ENCODE measurements at regions not wholly inside any gene's neighbourhood (a gene's known extent, or its start where the extent isn't known, plus 50 kb on each side); places are given as distances from the start of the nearest gene placed in this dataset.

- no peak for DNase-seq (ENCODE audit: low spot score)
Measured at GRCh38 chr10:131651674-131652437, 249.0 kb upstream of the PPP2R2D start.

- no peak for DNase-seq (ENCODE audit: low spot score)
Measured at GRCh38 chr10:131652438-131653139, 248.2 kb upstream of the PPP2R2D start.

DNA sequence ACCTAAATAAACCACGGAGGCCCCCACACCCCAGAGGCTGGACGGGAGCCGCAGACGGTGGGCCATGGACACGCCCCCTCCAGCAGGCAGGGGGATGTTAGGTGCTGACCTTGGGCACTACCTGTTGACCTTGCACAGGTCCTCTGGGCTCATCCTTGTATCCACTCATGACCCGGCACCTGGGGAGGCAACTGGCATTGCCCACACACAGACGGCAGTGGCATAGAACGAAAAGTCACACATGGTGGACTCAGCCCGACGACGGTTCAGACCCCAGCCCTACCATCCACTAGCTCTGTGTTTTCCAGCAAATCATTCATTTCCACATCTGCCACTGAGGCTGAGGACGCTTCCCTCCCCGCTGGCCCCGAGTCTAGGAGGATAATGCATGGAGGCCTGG, 247.7 kb upstream of the PPP2R2D start:
- no peak for DNase-seq (ENCODE audit: low spot score)

DNA sequence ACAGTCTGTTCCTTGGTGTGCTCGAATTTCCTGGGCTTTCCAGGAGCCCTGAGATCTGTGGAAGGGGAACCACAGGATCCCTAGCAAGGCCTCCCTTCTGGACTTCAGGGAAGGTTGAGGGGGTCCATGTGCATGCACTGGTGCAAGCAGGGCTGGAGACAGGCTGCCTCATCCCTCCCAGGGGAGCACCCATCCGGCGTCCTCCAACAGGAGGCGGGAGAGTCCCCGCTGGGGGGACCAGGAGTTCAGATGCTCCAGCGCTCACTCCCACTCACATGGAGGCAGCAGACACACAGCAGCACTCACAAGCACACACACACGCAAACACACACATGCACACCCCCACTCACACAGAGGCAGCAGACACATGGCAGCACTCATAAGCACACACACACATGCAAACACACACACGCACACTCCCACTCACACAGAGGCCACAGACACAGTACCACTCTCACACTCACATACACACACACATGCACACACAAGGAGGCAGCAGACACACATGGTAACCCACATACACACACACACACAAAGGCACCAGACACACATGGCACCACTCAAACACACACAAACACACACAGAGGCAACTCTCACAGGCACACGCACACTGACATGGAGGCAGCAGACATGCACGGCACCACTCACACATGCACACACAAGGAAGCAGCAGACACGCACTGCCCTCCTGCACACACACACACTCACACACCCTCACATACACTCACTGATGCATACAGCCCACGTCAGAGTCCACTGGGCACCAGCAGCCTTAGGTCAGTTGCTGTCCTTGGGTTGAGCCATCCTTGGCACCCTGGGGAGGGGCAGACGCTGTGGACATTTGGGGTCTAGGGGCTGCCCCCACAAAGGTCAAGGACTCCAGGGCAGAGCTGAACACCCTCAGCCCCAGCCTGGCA, 247.0 kb upstream of the PPP2R2D start:
- DNase-seq (ENCODE audit: low spot score) = no peak

DNA sequence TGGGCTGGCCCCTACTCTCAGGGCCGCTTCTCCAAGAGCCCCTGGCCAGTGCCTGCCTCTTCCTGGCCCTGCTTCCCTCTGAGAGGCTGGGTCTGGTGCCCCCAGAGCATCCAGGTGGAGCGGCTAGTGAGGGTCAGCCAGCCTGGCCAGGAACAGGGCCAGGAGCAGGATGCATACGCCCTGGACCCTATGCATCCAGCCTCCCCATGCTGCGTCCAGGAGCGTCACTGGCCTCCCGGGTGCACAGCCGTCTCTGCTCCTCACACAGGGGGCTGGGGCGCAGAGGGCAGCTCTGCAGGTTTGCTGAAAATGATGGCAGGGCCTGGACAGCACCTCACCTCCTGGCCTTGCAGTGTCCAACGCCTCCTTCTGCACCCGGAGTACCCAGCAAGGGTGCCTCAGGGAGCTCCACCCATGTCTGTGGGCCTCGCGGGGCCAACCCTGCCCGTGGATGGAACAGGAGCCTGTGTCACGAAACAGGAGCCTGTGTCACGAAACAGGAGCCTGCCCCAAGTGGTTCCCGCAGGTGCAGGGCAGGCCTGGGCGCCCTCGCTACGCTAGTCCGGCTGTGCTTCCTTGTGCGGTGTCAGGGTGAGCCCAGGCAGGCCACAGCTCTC, 246.2 kb upstream of the PPP2R2D start:
- DNase-seq (ENCODE audit: low spot score) = no peak

GRCh38 chr10:131655101-131655849, 245.5 kb upstream of the PPP2R2D start:
- no peak for DNase-seq (ENCODE audit: low spot score)

- DNase-seq (ENCODE audit: low spot score) = no peak
Measured at GRCh38 chr10:131656009-131656408, 244.8 kb upstream of the PPP2R2D start.

DNA sequence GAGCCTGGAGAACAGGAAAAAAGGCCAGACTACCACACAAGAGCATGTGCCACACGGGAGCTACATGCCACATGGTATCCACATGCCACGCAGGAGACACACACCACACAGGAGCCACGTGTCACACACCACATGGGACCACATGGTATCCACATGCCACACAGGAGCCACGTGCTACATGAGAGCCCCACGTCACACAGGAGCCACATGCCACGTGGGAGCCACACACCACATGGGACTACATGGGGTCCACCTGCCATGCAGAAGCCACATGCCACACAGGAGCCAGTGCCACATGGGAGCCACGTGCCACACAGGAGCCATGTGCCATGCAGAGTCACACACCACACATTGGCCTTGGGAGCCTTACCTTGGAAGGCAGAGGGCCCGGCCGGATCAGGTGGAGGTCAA, 244.4 kb upstream of the PPP2R2D start:
- no peak for DNase-seq (ENCODE audit: low spot score)

GRCh38 chr10:131657318-131657984, 243.4 kb upstream of the PPP2R2D start:
- DNase-seq (ENCODE audit: low spot score) = no peak

- DNase-seq (ENCODE audit: low spot score) = no peak
Measured at GRCh38 chr10:131657985-131658330, 242.8 kb upstream of the PPP2R2D start.

- DNase-seq (ENCODE audit: low spot score) = no peak
Measured at GRCh38 chr10:131658476-131659110, 242.2 kb upstream of the PPP2R2D start.

- no peak for DNase-seq (ENCODE audit: low spot score)
Measured at GRCh38 chr10:131660427-131660826, 240.4 kb upstream of the PPP2R2D start.

DNA sequence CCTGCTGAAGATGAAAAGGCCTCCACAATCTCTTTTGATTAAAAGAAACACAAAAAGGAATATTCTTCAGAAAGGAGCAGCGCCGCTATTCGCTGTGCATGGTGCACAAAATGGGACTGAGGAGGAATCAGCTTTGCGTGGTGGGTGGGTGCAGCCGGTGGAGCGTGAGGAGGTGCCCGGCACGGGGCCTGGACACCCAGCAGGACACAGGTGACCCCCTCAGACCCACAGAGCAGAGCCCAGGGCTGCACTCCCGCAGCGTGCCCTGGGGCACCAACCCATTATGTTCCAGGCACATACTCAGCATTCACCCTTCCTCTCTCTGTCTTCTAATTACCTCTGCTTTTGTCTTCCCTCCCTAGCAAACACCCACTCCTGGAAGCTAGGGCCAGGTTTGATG, 238.0 kb upstream of the PPP2R2D start:
- DNase-seq (ENCODE audit: low spot score) = no peak

- no peak for DNase-seq (ENCODE audit: low spot score)
Measured at GRCh38 chr10:131663351-131663750, 237.5 kb upstream of the PPP2R2D start.

DNA sequence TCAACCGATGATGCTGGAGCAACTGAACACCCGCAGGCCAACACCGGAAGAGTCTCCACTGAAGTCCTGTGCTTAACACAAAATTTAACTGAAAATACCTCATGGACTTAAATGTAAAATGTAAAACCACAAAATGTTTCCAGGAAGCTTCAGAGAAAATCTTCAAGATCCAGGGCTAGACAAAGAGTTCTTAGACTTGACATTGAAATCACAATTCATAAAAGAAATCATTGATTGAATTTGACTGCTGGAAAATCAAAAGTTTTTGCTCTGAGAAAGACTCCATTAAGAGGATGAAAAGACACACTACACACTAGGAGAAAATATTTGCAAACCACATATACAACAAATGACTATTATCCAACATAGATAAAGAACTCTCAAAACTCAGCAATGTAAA, 234.7 kb upstream of the PPP2R2D start:
- DNase-seq (ENCODE audit: low spot score) = no peak

GRCh38 chr10:131667047-131667446, 233.8 kb upstream of the PPP2R2D start:
- no peak for DNase-seq (ENCODE audit: low spot score)

- no peak for DNase-seq (ENCODE audit: low spot score)
Measured at GRCh38 chr10:131667561-131667960, 233.2 kb upstream of the PPP2R2D start.

DNA sequence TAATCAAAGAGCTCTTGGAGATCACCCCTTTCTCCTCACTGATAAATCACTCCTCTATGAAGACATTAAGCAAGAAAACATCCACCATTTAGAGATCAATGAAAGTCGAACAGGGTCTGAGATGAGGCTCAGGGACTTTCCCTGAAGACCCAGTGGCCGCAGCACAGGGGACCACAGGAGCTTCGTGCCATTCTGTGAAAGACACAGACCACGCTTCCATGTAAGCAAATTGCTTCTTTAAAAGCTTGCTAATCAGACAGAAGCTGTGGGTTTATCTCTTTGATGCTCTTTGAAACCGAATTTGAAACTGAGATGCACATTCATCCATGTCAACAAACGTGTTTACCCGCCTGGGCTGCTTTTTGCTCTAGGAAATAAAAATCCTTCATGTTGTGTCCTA, 231.9 kb upstream of the PPP2R2D start:
- DNase-seq (ENCODE audit: low spot score) = no peak

GRCh38 chr10:131669838-131670237, 231.0 kb upstream of the PPP2R2D start:
- DNase-seq (ENCODE audit: low spot score) = no peak

- no peak for DNase-seq (ENCODE audit: low spot score)
Measured at GRCh38 chr10:131670341-131670740, 230.5 kb upstream of the PPP2R2D start.

Data from H4 (cell line).